Suppressor macrophage treated with lipopolysaccharide for 4 hours (primary cell): ENCODE measurements at regions not wholly inside any gene's neighbourhood (a gene's known extent, or its start where the extent isn't known, plus 50 kb on each side); places are given as distances from the start of the nearest gene placed in this dataset.

Experiments
- DNase-seq: peaks from one replicate; pipeline ENCODE4 v3.0.0-alpha.2; 2020

DNA sequence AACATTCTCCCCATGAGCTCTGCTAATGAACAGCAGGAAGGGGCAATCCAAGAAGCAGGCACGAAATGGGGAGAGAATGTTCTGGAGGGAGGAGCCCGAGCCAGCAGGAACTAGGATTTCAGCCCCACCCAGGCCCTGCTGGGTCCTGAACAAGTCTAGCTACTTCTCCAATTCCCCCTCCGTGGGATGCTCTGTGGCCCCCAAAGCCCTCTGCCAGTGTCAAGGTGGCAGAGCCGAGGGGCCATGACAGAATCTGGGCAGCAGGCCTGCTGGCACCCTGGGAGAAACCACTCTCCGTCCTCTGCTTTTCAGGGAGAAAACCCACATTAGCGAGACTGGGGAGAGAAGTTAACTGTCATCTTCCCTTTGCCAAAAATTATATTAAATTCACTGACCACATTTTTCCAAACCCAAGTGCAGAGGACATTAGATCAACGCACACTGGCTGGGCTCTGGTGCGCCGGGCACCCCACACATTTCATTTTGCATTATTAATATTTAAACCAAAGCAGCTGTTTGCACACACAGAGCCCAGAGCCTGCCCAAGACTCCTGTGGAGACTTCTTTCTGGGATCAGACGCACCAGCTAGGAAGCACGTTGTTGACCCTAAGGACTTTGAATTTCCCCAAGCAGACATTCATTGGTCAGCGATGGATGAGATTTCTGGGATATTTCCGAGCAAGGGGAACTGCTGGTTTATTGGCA lies 80.2 kb upstream of the PKDCC start:
- DNase-seq, result no peak

DNA sequence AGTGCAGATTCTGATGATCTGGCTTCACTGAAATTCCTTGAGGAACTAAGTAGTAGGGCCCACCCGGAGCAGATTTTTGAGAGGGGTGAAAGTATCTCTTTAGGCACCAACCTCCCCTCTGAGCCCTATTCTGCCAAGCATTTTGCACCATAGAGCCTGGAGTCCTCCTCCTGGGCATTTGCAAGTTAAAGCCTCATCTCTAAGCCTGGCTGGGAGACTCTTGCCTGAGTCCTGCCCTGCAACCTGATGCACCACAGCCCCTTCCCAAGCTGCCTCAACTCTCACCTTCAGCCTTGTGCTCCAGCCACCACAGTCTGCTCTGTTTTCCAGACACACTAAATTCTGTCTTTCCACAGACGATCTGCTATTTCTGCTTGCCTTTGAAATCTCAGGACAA lies 79.6 kb upstream of the PKDCC start:
- no peak for DNase-seq

DNA sequence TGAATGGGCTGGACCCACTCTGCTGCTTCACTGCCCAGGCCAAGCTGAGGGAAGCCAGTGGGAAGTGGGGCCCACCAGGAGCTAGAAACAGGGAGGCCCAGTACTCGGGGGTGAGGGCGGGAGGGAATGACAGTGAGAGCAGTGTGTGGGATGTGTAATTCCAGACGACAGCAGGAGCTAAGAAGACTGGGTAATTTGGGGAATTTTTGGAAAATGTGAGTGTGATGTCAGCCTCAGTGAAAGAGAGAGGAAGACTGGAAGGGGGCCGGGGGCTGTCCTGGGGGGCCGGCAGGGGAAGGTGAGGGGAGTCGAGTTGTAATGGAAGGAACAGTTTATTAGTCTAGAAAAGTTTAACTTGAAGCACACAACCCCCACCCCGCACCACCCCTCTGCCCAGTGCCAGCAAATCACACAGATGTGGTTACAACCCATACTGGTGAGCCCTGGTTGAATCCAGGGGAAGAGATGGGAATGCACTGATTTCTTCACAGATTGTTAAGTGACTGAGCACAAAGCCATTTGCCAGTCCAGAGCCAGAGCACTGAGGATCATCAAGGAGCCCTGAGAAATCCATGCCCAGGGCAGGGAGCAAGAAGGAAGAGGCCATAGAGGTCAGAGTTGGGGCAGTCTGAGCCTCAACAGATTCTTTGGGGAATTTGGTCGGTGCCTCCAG lies 76.7 kb upstream of the PKDCC start:
- no peak for DNase-seq

DNA sequence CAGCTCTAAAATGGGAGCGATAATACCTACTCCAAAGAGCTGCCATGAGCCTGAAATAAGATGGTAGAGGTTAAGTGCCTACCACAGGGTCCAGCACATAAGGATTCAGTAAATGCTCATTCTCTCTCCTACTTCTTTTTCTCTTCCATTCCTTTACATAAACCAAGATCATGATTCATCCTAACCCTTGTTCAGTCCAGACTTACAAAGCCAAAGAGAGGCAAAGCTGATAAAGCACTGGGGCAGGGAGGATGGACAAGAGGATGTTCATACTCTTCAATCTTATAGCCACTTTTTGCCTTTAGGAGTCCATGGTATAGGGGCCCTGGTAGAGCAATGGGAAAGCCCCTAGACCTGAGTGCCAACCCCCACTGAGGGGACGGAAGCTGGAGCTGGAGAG lies 75.6 kb upstream of the PKDCC start:
- DNase-seq, result no peak

DNA sequence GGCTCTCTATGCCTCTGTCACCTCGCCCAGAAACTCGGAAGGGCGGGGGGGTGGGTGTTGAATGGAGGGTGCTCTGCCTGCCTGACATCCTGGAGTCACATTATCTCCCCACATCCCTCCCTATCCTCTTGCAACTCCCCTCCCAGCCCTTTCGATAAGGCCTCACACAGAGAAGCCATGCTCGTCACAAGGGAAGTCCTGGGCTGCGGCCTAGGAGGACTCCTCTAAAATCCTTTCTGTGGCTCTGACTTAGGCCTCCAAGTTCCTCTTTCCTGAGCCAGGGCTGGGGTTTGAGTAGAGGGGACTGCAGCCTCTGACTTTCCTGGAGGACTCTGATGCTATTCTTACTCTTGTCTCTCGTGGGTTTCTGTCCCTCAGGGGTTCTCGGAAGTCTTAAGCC lies 75.0 kb upstream of the PKDCC start:
- no peak for DNase-seq

DNA sequence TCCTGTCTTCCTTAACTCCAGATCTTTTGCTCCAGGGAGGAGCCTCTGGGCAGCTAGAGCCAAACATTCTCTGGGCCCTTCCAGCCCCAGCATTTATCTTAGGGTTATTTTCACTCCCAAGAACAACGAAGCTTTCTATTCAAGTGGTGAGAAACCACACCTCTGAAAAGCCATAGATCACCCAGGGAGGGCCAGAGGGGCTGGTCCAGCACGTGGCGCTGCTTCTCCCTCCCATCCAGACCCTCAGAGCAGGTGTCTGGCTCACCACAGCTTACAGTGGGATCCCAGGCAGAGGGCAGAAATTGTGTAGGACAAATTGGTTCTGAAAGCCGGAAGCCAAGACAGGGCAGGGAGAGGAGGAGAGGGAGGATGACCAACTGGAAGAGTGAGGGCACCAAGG lies 74.0 kb upstream of the PKDCC start:
- no peak for DNase-seq

DNA sequence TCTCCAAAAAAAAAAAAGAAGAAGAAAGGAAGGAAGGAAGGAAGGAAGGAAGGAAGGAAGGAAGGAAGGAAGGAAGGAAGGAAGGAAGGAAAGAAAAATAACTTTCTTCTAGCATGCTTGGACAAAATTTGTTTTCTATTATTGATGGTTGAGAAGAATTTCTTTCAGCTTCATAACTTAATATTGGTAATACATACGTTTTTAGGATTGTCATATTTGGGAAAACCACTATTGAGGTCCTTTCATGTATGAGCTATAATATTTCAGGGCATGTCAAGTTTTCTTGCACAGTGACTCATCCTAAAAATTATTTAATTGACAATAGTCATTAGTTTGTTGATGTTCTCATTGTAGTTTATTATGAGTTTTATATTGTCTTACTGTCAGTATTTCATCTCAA lies 66.4 kb upstream of the PKDCC start:
- no peak for DNase-seq

DNA sequence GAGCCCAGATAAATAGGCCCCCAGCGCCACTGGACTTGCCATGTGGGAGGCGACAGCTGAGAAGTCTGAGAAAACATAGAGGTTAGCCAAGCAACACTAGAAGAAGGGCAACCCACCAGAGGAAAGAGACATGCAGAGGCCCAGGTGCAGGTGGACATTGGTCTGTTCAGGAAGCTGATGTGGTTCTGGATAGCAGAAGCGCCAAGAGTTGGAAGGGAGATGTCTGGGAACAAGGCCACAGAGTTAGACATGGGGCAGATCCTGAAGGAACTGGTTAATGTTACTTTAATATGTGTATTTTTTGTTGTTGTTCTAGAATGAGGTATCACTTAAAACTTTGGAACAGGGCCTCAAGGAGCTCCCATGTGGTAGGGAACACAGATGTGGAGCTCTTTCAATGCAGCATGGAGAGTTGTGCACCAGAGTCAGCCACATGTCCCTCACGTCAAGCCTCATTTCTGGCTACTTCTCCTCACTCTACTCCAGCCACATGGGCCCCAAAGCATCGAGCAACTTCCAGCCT lies 62.2 kb upstream of the PKDCC start:
- no peak for DNase-seq

DNA sequence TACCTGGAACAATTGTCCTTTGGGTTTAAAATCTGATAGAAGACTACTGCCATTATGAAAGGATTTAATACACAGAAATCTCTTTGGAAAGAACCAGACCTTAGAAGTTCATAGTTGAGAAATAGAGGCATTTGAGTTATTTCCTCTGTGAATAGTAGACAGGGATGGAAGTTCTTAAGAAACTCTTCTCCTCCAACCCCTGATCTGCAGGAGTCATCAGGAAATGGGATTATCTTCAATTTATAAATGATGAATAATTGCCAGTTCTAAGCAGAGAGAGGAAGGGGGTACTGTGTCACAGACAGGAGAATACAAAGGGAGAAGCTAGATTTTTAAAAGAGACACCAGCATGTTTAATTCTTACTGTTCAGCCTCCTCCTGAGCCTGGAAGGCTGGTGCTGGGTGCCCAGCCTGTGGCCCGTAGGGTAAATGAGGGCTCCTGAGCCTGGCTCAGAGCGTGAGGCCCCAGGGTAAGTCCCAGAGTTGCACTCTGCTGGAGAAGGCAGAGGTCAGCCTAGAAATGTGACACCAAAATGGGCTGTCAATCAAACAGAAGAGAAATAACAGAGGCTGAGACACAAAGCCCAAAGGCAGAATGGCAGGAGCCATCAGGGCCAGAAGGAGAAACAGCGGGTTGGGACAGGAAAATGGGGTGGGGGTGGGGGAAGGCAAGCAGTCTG lies 58.2 kb upstream of the PKDCC start:
- DNase-seq, result no peak

DNA sequence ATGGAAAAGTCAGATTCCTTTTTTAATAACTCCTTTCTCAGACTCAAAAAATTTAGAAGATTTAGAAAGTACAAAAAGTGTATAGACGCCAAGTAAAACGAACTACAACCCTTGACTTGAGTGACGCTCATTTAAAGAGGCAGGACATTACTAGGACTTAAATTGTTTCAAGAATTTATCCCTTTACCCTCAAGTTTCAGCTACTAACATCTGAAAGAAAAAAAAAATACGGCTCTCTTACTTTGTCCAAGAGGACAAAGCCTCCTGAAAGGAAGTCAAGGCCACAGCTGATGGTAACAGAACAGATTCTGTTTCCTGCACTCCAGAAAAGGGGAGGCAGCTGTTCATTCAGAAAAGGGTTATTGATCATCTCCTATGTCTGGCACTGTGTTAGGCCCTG lies 57.6 kb upstream of the PKDCC start:
- no peak for DNase-seq

DNA sequence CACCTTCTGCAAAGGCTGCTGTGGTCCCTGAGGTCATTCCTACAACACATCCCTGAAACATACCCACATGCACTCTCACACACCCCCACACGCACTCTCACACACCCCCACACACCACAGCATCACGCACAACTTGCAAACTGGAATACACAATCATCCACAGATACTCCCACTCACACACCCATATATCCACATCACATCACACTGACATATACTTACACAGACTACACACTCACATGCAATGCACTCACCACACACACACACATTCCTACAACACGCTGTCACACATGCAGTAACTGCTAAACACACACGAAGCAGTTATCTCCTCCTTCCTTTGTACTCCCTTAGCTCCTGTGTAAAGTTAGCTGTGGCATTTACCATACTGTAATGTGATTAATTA lies 57.1 kb upstream of the PKDCC start:
- DNase-seq, result no peak

DNA sequence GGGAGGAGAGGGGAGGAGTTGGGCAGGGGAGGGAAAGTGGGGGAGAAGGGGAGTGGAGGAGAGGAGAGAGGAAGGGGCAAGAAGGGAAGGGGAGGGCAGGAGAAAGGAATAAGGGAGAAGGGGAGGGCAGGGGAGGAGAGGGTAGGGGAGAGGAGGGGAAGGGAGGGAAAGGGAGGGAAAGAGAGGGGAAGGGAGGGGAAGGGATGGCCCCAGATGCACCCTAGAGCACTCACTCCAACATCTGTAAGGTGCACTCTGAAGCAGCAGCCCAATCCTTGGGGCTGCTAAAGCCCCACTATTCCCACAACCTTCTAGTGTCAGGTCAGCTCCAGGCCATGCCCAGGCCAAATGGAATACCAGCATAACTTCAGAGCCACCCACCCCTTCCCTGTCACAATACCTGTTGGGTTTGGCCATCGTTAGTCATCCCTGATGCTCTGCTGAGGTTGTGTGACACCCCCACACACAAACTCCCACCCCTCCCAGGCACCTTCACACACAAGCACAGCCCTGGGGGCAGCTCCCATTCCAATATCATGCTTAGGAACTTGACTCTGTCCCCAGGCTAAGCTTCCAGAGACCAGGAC lies 55.7 kb upstream of the PKDCC start:
- DNase-seq, result no peak

DNA sequence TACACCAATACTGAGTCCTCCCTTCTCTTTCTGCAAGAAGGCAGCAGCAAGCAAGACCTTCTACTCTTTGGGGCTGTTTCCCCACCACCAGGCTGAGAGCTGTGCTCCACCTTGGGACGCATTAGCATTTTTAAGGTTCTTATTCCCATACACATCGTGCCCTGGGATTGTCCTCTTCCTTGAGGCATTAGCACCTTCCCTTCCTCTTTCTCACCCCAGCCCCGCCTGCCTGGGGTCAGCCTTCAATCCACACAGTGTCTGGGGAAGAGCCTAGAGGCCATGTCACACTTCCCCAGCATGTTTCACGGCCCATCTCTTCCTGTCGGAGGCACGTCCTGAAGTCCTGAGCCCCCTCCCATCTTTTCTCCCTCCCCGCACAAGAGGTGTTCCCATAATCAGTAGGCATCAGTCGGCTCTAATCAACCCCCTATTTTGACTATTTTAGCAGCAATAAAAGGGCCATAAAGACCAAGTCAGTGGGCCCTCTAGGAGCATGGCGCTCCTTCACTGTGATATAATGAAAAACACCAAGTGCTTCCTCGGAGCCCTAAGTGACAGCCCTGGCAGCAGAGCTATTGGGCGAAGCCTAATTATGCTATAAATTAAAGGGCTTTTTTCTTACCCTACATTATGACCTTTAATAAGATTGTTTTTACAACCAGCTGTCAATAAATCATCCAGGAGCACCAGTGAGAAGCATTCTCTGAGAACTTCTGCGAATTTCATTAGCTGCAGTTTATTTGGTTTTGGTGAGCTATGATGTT lies 55.0 kb upstream of the PKDCC start:
- DNase-seq, result no peak

DNA sequence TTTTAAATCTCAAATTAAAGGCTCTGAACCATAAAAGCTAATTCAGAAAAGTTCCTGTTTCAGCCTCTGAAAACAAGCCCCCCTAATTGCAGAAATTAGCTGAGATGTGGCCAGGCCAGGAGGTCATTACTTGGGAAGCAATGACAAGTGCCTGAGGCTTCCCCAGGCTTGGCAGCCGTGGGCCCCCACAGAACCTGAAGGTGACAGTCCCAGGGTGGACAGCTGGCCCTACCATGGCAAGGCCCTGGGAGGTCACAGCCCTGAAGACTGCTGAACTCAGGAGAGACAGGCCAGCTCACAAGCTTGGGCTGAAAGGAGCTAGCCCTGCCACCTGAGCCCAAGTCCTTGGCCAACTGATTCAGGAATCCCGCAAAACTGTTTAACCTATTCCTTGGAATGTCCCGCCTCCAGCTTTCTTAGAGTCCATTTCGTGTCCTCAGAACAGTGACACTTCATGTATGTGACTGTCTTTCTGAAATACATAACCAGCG lies 54.3 kb upstream of the PKDCC start:
- DNase-seq, result no peak

DNA sequence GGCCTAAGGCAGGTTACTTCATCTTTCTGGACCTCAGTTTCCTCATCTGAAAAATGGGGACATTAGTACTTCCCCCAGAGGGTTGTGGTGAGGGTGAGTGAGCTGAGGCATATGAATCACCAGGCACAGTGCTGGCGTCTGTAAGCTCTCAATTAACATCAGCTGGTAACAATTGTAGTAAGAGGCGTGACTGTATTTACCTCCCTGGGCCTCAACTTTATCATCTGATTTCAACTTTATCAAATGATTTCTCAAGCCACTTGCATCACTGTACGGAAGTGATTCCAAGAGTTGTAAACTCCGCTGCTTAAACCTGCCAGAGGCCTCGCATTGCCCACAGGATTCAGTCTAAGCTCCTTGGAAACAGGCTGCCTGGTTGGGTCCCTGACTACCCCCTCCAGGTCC lies 53.6 kb upstream of the PKDCC start:
- no peak for DNase-seq

DNA sequence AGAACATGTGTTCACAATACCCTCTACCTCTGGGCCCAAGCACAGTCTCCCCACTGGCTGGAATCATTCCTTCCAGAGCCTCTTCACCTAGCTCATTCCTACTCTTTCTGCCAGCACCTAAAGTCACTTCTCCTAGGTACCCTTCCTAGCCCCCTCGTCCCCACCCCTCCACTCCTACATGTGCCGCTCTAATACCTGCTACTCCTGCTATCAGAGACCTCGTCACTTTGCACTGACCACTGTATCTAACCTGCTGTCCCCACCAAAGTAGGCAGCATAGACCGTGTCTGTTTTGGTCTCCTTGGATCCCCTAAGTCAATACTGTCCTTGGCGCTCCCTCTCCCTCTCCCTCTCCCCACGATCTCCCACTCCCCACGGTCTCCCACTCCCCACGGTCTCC lies 53.2 kb upstream of the PKDCC start:
- no peak for DNase-seq

DNA sequence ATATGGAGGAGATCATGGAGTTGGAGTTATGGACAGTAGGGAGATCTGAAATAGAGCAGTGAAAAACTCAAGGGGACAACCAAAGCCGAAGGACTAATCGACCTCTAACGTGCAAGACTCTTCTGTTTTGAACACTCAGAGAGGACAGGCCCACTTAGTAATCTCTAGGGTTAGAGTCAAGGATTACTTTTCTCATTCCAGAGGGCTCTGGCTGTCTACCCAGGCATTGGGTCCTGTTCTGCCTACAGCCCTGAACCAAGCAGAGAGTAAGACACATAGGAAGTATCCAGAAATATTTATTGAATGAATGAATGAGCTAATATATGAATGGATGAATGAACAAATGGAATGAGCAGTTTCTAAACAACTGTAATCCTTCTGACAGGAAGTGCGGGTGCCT lies 50.3 kb upstream of the PKDCC start:
- DNase-seq, result no peak
